ENCODE measurements at regions not wholly inside any gene's neighbourhood (a gene's known extent, or its start where the extent isn't known, plus 50 kb on each side); places are given as distances from the start of the nearest gene placed in this dataset.

GRCh38 chr5:60488466-60489130 lies 211.4 kb downstream of the DEPDC1B start:
- H3K27me3 Mint-ChIP-seq (ENCODE audit: insufficient read depth, unreplicated experiment): no peaks in the 10 kb centered on the region
- Histone ChIP-seq H3K27me3 (replicated peaks; ENCODE audit: control insufficient read depth, insufficient read depth, low read length) (no peaks in the 10 kb centered on the region), H3K4me1 (peaks cover 8% of the 10 kb centered on the region), H3K4me3 (ENCODE audit: low read depth, low read length) (peak overlapping the region; percentile 25), H3K36me3 (ENCODE audit: control insufficient read depth, insufficient read depth, low read length) (no peaks in the 10 kb centered on the region), H3K9me3 (no peaks in the 10 kb centered on the region)
- TF ChIP-seq, protein P1, sequence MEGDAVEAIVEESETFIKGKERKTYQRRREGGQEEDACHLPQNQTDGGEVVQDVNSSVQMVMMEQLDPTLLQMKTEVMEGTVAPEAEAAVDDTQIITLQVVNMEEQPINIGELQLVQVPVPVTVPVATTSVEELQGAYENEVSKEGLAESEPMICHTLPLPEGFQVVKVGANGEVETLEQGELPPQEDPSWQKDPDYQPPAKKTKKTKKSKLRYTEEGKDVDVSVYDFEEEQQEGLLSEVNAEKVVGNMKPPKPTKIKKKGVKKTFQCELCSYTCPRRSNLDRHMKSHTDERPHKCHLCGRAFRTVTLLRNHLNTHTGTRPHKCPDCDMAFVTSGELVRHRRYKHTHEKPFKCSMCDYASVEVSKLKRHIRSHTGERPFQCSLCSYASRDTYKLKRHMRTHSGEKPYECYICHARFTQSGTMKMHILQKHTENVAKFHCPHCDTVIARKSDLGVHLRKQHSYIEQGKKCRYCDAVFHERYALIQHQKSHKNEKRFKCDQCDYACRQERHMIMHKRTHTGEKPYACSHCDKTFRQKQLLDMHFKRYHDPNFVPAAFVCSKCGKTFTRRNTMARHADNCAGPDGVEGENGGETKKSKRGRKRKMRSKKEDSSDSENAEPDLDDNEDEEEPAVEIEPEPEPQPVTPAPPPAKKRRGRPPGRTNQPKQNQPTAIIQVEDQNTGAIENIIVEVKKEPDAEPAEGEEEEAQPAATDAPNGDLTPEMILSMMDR (IDR thresholded peaks at IDR 0.05; ENCODE audit: insufficient read depth in 1 of 2, low read depth in 1 of 2, low read length in 1 of 2, severe bottlenecking in 1 of 2, unreplicated experiment in 1 of 2): no peak
- BruUV-seq (replicated peaks): no TSS peak
- H3K4me1 Mint-ChIP-seq (ENCODE audit: low read depth, unreplicated experiment): peaks cover 11% of the 10 kb centered on the region
- ChIA-PET CTCF (interaction anchor here (1.1 kb wide), 1 partner anchor 161 kb away, joined by 5 read pairs; no protein-coding TSS in a partner anchor), POLR2A (interaction anchor here (0.5 kb wide), 1 partner anchor 41 kb away, joined by 3 read pairs; no protein-coding TSS in a partner anchor)
- H3K27ac Mint-ChIP-seq (ENCODE audit: unreplicated experiment): peak overlapping the region; percentile 69
- H3K9me3 Mint-ChIP-seq (ENCODE audit: unreplicated experiment): no peaks in the 10 kb centered on the region
- H3K4me3 Mint-ChIP-seq (ENCODE audit: unreplicated experiment): peak overlapping the region; percentile 81
- H3K36me3 Mint-ChIP-seq (ENCODE audit: insufficient read depth, unreplicated experiment): no peaks in the 10 kb centered on the region
- intact Hi-C loops (cut with micrococcal nuclease; ENCODE audit: unreplicated experiment): loop anchor here (5.0 kb wide), 1 partner anchor 36 kb away; no protein-coding TSS in a partner anchor
- DNase-seq: no peak

- H3K36me3 Mint-ChIP-seq (ENCODE audit: insufficient read depth, unreplicated experiment): no peaks in the 10 kb centered on the region
- H3K4me1 Mint-ChIP-seq (ENCODE audit: low read depth, unreplicated experiment): peaks cover 11% of the 10 kb centered on the region
- DNase-seq: peak; percentile 26 to 59
- TF ChIP-seq, protein P1 (IDR thresholded peaks at IDR 0.05; ENCODE audit: insufficient read depth in 1 of 2, low read depth in 1 of 2, low read length in 1 of 2, severe bottlenecking in 1 of 2, unreplicated experiment in 1 of 2): no peak
- no TSS peak for BruUV-seq (replicated peaks)
- Histone ChIP-seq H3K36me3 (ENCODE audit: control insufficient read depth, insufficient read depth, low read length) (no peaks in the 10 kb centered on the region), H3K9me3 (no peaks in the 10 kb centered on the region), H3K27me3 (replicated peaks; ENCODE audit: control insufficient read depth, insufficient read depth, low read length) (no peaks in the 10 kb centered on the region), H3K4me1 (peaks cover 4% of the 10 kb centered on the region), H3K4me3 (ENCODE audit: low read depth, low read length) (peak overlapping the region; percentile 25)
- CTCF ChIA-PET: interaction anchor here (1.1 kb wide), 1 partner anchor 161 kb away, joined by 5 read pairs; no protein-coding TSS in a partner anchor
- H3K9me3 Mint-ChIP-seq (ENCODE audit: unreplicated experiment): no peaks in the 10 kb centered on the region
- POLR2A ChIA-PET: interaction anchor here (0.5 kb wide), 1 partner anchor 41 kb away, joined by 3 read pairs; no protein-coding TSS in a partner anchor
- H3K4me3 Mint-ChIP-seq (ENCODE audit: unreplicated experiment): peak overlapping the region; percentile 81
- H3K27ac Mint-ChIP-seq (ENCODE audit: unreplicated experiment): peak overlapping the region; percentile 69
- H3K27me3 Mint-ChIP-seq (ENCODE audit: insufficient read depth, unreplicated experiment): no peaks in the 10 kb centered on the region
- intact Hi-C loops (cut with micrococcal nuclease; ENCODE audit: unreplicated experiment): loop anchor here (5.0 kb wide), 1 partner anchor 36 kb away; no protein-coding TSS in a partner anchor
These were observed 212.0 kb downstream of the DEPDC1B start for GRCh38 chr5:60487885-60488442.

GRCh38 chr5:60487476-60487875 lies 212.5 kb downstream of the DEPDC1B start:
- Mint-ChIP-seq H3K27ac (ENCODE audit: unreplicated experiment) (no peak overlapping the region), H3K4me3 (ENCODE audit: unreplicated experiment) (peak overlapping the region; percentile 81), H3K27me3 (ENCODE audit: insufficient read depth, unreplicated experiment) (no peaks in the 10 kb centered on the region), H3K4me1 (ENCODE audit: low read depth, unreplicated experiment) (peaks cover 11% of the 10 kb centered on the region), H3K9me3 (ENCODE audit: unreplicated experiment) (no peaks in the 10 kb centered on the region), H3K36me3 (ENCODE audit: insufficient read depth, unreplicated experiment) (no peaks in the 10 kb centered on the region)
- Histone ChIP-seq H3K27me3 (replicated peaks; ENCODE audit: control insufficient read depth, insufficient read depth, low read length) (no peaks in the 10 kb centered on the region), H3K9me3 (no peaks in the 10 kb centered on the region), H3K4me3 (ENCODE audit: low read depth, low read length) (no peak overlapping the region), H3K4me1 (peaks cover 3% of the 10 kb centered on the region; the same call in 1 of the 2 replicates), H3K36me3 (ENCODE audit: control insufficient read depth, insufficient read depth, low read length) (no peaks in the 10 kb centered on the region)
- BruUV-seq (replicated peaks): no TSS peak
- ChIA-PET CTCF (interaction anchor here (1.1 kb wide), 1 partner anchor 162 kb away, joined by 5 read pairs; no protein-coding TSS in a partner anchor), POLR2A (no interaction called here)
- no peak for DNase-seq
- intact Hi-C loops (cut with micrococcal nuclease; ENCODE audit: unreplicated experiment): loop anchor here (5.0 kb wide), 1 partner anchor 35 kb away; no protein-coding TSS in a partner anchor
- TF ChIP-seq, protein P1 (IDR thresholded peaks at IDR 0.05; ENCODE audit: insufficient read depth in 1 of 2, low read depth in 1 of 2, low read length in 1 of 2, severe bottlenecking in 1 of 2, unreplicated experiment in 1 of 2): no peak
